Gastroesophageal sphincter (tissue), 4 donors: ENCODE measurements at regions not wholly inside any gene's neighbourhood (a gene's known extent, or its start where the extent isn't known, plus 50 kb on each side); places are given as distances from the start of the nearest gene placed in this dataset.

Experiments used
- ATAC-seq: fragments of 150-250 bp; one replicate; pipeline ENCODE4 v1.9.1; 2016; ENCODE audit warnings: mild to moderate bottlenecking, moderate library complexity
- H3K27ac ChIP-seq, 4 donors: fragments of 200-600 bp; sonication (generic) in 3 of 4; 1 replicate in 3 of 4; 2 replicates in 1 of 4; pipeline ENCODE4 v1.5.1; 2016 to 2019
- H3K27me3 ChIP-seq: fragments of 200-600 bp; sonication (generic); one replicate; pipeline ENCODE4 v1.5.1; 2019
- H3K36me3 ChIP-seq, 2 donors: fragments of 200-600 bp; sonication (generic); one replicate each; pipeline ENCODE4 v1.5.1; 2019; ENCODE audit warnings: control low read depth in 1 of 2
- H3K4me1 ChIP-seq, 3 donors: fragments of 200-600 bp; sonication (generic); 1 replicate in 2 of 3; 2 replicates in 1 of 3; pipeline ENCODE4 v1.5.1; 2016 to 2019; ENCODE audit warnings: control low read depth in 2 of 3
- H3K4me3 ChIP-seq, 2 donors: fragments of 200-600 bp; sonication (generic); one replicate each; pipeline ENCODE4 v1.5.1; 2019; ENCODE audit warnings: mild to moderate bottlenecking in 1 of 2, moderate library complexity in 1 of 2
- H3K9me3 ChIP-seq, 3 donors: fragments of 200-600 bp; sonication (generic); one replicate each; pipeline ENCODE4 v1.5.1; 2017 to 2019; ENCODE audit warnings: control low read depth in 2 of 3
- EP300 ChIP-seq: sonication (generic); formaldehyde crosslinking; IDR thresholded peaks from one replicate; pipeline ENCODE4 v1.6.1; 2017; ENCODE audit warnings: antibody characterized with exemption, mild to moderate bottlenecking
- POLR2A ChIP-seq, 2 donors: fragments of 450-650 bp; IDR thresholded peaks; one replicate each; pipeline ENCODE4 v1.6.1; 2017; ENCODE audit warnings: antibody characterized with exemption in 2 of 2, mild to moderate bottlenecking in 2 of 2, moderate library complexity in 1 of 2
- POLR2AphosphoS5 ChIP-seq: sonication (generic); formaldehyde crosslinking; IDR thresholded peaks from one replicate; pipeline ENCODE4 v1.6.1; 2017; ENCODE audit warnings: antibody characterized with exemption
- WGBS, 2 donors: methylation state at CpG; one replicate each; pipeline ENCODE4 v1.1.5; 2018; ENCODE audit warnings: low coverage in 1 of 2; 5-methylcytosine and 5-hydroxymethylcytosine counted together
- TF ChIP-seq, protein P1 (sequence below), 4 experiments: fragments of 200-600 bp in 2 of 4; fragments of 450-650 bp in 2 of 4; sonication (generic) in 1 of 4; IDR thresholded peaks; one replicate each; pipeline ENCODE4 v1.5.1; 2017 to 2019; ENCODE audit warnings: antibody characterized with exemption in 4 of 4, mild to moderate bottlenecking in 2 of 4, moderate library complexity in 2 of 4

DNA sequence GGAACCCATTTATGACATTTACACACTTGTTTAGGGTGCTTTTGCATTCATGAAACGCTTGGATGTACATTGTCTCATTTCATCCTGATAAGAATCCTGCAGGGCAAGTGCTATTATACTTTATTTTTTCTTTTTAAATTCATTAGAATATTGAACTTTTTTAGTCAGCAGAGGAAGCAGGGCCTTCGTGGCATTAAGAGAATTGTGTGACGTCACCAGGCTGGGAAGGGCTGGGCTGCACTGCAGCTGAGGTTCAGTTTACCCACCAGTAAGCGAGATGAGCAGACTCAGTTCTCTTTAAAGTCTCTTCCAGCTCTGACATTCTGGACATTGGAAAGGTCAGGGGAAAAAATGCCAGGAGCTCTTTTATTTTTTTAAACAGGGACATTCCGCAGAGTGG is 159.0 kb downstream of the MRM1 start:
- H3K4me3 ChIP-seq: no peak overlapping the region
- no peaks in the 10 kb centered on the region for H3K9me3 ChIP-seq
- no peaks in the 10 kb centered on the region for H3K36me3 ChIP-seq
- H3K27me3 ChIP-seq: peaks cover 61% of the 10 kb centered on the region
- no peaks in the 10 kb centered on the region for H3K4me1 ChIP-seq
- H3K27ac ChIP-seq: no peak overlapping the region
- ATAC-seq: no peak
- 56 to 63% methylated on average over 3 of the region's 5 CpGs for WGBS, 2 donors
- TF ChIP-seq POLR2AphosphoS5 (no peak), POLR2A (IDR thresholded peaks at IDR 0.05) (no peak), EP300 (no peak)
- TF ChIP-seq, protein P1, sequence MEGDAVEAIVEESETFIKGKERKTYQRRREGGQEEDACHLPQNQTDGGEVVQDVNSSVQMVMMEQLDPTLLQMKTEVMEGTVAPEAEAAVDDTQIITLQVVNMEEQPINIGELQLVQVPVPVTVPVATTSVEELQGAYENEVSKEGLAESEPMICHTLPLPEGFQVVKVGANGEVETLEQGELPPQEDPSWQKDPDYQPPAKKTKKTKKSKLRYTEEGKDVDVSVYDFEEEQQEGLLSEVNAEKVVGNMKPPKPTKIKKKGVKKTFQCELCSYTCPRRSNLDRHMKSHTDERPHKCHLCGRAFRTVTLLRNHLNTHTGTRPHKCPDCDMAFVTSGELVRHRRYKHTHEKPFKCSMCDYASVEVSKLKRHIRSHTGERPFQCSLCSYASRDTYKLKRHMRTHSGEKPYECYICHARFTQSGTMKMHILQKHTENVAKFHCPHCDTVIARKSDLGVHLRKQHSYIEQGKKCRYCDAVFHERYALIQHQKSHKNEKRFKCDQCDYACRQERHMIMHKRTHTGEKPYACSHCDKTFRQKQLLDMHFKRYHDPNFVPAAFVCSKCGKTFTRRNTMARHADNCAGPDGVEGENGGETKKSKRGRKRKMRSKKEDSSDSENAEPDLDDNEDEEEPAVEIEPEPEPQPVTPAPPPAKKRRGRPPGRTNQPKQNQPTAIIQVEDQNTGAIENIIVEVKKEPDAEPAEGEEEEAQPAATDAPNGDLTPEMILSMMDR (IDR thresholded peaks at IDR 0.05): no peak

DNA sequence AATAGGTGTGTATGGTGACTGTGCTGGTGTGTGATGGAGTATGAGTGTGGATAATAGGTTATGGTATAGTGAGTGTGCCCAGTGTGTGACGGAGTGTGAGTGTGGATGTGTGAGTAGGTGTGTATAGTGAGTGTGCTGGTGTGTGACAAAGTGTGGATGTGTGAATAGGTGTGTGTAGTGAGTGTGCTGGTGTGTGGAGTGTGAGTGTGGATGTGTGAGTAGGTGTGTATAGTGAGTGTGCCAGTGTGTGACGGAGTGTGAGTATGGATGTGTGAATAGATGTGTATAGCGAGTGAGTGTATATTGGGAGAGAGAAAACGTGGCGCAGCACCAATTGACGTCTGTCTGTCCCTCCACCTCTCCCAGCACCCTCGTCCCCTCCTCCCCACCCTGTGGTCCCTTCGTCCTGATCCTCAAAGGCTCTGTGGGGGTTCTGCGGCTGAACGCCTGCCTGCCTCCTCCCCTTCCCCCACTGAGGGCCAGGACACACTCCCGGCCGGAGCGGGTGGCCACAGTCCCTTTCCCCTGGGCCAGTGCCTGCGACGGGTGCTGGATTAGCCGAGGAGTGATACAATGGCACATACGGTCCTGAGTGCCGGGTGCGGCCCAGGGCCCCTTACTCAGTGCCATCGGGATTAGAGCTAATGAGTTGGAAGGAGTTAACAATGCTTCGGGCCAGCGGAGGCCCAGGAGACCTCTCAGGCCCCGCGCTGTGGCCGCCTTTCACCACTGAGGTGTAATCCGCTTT is 160.0 kb downstream of the MRM1 start:
- Histone ChIP-seq H3K27me3 (peaks cover 61% of the 10 kb centered on the region), H3K4me1 (no peaks in the 10 kb centered on the region), H3K9me3 (no peaks in the 10 kb centered on the region), H3K27ac (no peak overlapping the region), H3K36me3 (no peaks in the 10 kb centered on the region), H3K4me3 (no peak overlapping the region)
- 46 to 56% methylated on average over 15 to 16 of the region's 26 CpGs for WGBS, 2 donors
- no peak for TF ChIP-seq EP300
- TF ChIP-seq POLR2AphosphoS5: no peak
- no peak for TF ChIP-seq POLR2A (IDR thresholded peaks at IDR 0.05)
- TF ChIP-seq, protein P1 (IDR thresholded peaks at IDR 0.05): no peak
- ATAC-seq: no peak

DNA sequence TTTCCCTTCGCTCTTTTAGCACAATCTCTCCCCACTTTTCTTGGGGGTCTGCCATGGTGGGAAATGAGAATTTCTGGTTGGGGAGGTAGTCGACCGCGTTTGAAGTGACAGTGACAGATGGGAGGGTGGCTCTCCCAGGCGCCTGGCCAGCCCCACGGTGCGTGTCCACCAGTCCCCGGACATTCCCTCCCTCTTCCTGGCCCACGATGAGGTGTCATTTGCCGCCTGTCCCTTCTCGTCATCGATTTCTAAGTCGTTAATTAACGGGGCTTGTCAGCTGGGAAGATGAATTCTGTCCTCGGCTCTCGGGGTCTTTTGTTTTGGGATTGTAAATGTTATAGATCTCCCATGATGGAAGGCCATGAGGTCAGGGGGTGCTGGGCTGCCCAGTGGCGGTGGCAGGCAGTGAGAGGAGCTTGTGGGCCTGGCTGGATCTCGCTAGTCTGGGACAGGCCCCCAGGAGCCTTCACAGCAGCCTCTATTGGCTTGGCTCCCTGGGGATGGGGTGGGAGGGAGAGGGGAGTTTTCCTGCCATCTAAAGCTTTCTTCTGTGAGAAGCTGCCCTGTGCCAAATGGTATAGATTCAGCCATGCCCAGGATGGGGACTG is 164.2 kb downstream of the MRM1 start:
- Histone ChIP-seq H3K4me3 (no peak overlapping the region), H3K9me3 (no peaks in the 10 kb centered on the region), H3K27ac (no peak overlapping the region), H3K36me3 (no peaks in the 10 kb centered on the region), H3K4me1 (no peaks in the 10 kb centered on the region), H3K27me3 (peaks cover 66% of the 10 kb centered on the region)
- no peak for ATAC-seq
- WGBS, 2 donors: 6 to 48% methylated on average over 3 to 5 of the region's 18 CpGs
- TF ChIP-seq POLR2AphosphoS5: no peak
- no peak for TF ChIP-seq EP300

DNA sequence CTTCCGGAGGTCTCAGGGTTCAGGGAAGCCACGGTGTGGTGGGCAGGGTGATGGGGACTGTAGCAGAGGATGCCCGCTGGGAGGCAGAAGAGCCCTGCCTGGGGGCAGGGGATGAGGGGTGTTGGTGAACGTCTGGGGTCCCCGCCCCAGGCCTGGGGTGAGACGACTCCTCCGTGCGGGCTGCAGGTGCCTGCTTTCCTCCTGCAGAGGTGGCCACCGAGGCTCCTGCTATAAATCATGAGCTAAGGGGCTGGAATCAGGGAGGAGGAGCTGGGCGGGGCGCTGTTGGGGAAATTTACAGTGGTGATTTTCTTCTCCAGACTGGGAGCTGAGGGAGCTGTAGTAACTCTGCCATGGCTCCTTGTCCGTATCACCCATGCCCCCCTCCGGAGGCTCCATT is 167.0 kb downstream of the MRM1 start:
- Histone ChIP-seq H3K27ac (no peak overlapping the region), H3K9me3 (no peaks in the 10 kb centered on the region), H3K36me3 (no peaks in the 10 kb centered on the region), H3K4me3 (no peak overlapping the region), H3K4me1 (no peaks in the 10 kb centered on the region), H3K27me3 (peaks cover 62% of the 10 kb centered on the region)
- no peak for ATAC-seq
- 47% methylated on average over 3 of the region's 13 CpGs; no CpG with 5 or more reads in 1 of the 2 donors for WGBS, 2 donors
- TF ChIP-seq POLR2AphosphoS5 (no peak), POLR2A (IDR thresholded peaks at IDR 0.05) (no peak), EP300 (no peak)
- TF ChIP-seq, protein P1 (IDR thresholded peaks at IDR 0.05): no peak

DNA sequence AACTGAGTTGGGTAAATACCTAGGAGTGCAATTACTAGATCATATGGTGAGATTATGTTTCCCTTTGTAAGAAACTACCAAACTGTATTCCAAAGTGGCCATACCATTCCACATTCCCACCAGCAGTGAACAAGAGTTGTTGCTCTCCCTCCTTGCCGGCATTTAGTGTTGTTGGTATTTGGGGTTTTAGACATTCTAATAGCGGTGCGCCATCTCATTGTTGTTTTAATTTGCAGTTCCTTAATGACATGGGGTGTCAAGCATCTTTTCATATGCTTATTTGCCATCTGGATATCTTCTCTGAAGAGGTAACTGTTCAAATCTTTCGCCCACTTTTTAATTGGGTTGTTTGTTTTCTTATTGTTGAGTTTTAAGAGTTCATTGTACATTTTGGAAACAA is 164.2 kb upstream of the LHX1 start:
- H3K36me3 ChIP-seq: no peaks in the 10 kb centered on the region
- no peak for TF ChIP-seq POLR2A (IDR thresholded peaks at IDR 0.05)
- TF ChIP-seq, protein P1 (IDR thresholded peaks at IDR 0.05): no peak
- TF ChIP-seq EP300: no peak
- no peak for TF ChIP-seq POLR2AphosphoS5
- peaks cover 49% of the 10 kb centered on the region for H3K27me3 ChIP-seq
- H3K4me1 ChIP-seq: no peaks in the 10 kb centered on the region
- no peak for ATAC-seq
- H3K27ac ChIP-seq: no peak overlapping the region
- no peak overlapping the region for H3K4me3 ChIP-seq
- H3K9me3 ChIP-seq: no peaks in the 10 kb centered on the region
- WGBS, 2 donors: 22 to 30% methylated on average over 4 of the region's 4 CpGs
